ENCODE measurements at regions not wholly inside any gene's neighbourhood (a gene's known extent, or its start where the extent isn't known, plus 50 kb on each side); places are given as distances from the start of the nearest gene placed in this dataset.

DNA sequence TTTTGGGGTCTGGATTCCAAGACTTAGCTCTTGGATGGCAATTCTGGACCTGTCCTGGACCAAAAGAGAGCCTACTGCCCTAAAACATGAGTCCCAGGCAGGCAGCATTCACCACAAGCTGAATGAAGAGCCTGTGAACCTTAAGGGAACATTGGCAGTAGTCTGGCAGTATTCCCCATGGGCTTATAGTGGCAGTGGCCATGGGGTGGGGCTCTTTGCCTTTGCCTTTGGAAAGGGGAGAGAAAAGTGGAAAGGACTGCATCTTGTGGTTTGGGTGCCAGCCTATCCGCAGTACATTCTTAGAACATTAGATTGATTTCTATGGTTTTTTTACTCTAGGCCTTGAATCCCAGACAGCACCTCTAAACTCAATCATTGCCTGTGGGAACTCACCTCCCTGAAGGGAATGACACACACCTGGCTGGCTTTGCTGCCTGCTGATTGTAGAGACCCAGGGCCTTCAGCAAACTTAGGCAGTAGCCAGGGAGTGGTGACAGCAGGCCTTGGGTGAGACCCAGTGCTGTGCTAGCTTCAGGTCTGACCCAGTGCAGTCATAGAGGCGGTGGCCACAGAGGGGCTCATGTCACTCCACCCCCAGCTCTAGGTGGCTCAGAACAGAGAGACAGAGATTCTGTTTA is 216.3 kb downstream of the CETN3 start:
- H3K27me3 ChIP-seq (ENCODE audit: insufficient read depth, poor library complexity, severe bottlenecking), result no peaks in the 10 kb centered on the region
- no peak for DNase-seq (ENCODE audit: low read depth in 1 of 2, low spot score in 1 of 2)
- no peak overlapping the region for H3K27ac ChIP-seq (replicated peaks)
- no peak for TF ChIP-seq POLR2AphosphoS5 (IDR thresholded peaks at IDR 0.05; ENCODE audit: low read depth)
- TF ChIP-seq CTCF (IDR thresholded peaks at IDR 0.05; ENCODE audit: insufficient read depth, low read length), result no peak
- TF ChIP-seq GABPA (IDR thresholded peaks at IDR 0.05; ENCODE audit: low read depth), result no peak
- no peak for TF ChIP-seq SPI1 (IDR thresholded peaks at IDR 0.05; ENCODE audit: borderline replicate concordance, low read depth)
- TF ChIP-seq, protein P1, sequence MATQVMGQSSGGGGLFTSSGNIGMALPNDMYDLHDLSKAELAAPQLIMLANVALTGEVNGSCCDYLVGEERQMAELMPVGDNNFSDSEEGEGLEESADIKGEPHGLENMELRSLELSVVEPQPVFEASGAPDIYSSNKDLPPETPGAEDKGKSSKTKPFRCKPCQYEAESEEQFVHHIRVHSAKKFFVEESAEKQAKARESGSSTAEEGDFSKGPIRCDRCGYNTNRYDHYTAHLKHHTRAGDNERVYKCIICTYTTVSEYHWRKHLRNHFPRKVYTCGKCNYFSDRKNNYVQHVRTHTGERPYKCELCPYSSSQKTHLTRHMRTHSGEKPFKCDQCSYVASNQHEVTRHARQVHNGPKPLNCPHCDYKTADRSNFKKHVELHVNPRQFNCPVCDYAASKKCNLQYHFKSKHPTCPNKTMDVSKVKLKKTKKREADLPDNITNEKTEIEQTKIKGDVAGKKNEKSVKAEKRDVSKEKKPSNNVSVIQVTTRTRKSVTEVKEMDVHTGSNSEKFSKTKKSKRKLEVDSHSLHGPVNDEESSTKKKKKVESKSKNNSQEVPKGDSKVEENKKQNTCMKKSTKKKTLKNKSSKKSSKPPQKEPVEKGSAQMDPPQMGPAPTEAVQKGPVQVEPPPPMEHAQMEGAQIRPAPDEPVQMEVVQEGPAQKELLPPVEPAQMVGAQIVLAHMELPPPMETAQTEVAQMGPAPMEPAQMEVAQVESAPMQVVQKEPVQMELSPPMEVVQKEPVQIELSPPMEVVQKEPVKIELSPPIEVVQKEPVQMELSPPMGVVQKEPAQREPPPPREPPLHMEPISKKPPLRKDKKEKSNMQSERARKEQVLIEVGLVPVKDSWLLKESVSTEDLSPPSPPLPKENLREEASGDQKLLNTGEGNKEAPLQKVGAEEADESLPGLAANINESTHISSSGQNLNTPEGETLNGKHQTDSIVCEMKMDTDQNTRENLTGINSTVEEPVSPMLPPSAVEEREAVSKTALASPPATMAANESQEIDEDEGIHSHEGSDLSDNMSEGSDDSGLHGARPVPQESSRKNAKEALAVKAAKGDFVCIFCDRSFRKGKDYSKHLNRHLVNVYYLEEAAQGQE (IDR thresholded peaks at IDR 0.05; ENCODE audit: insufficient replicate concordance, low read depth), result no peak
- no peak overlapping the region for H3K4me3 ChIP-seq (replicated peaks; ENCODE audit: insufficient read depth, low read length)

- H3K27me3 ChIP-seq (ENCODE audit: insufficient read depth, poor library complexity, severe bottlenecking), result no peaks in the 10 kb centered on the region
- H3K27ac ChIP-seq (replicated peaks), result no peak overlapping the region
- no peak for DNase-seq (ENCODE audit: low read depth in 1 of 2, low spot score in 1 of 2)
- TF ChIP-seq, protein P1 (IDR thresholded peaks at IDR 0.05; ENCODE audit: insufficient replicate concordance, low read depth), result no peak
- TF ChIP-seq SPI1 (IDR thresholded peaks at IDR 0.05; ENCODE audit: borderline replicate concordance, low read depth) (no peak), CTCF (IDR thresholded peaks at IDR 0.05; ENCODE audit: insufficient read depth, low read length) (no peak)
- H3K4me3 ChIP-seq (replicated peaks; ENCODE audit: insufficient read depth, low read length), result no peak overlapping the region
Observed at GRCh38 chr5:90191352-90192045, 218.1 kb downstream of the CETN3 start.

GRCh38 chr5:90185897-90186468 is 223.6 kb downstream of the CETN3 start:
- Histone ChIP-seq H3K4me3 (replicated peaks; ENCODE audit: insufficient read depth, low read length) (no peak overlapping the region), H3K27me3 (ENCODE audit: insufficient read depth, poor library complexity, severe bottlenecking) (no peaks in the 10 kb centered on the region), H3K27ac (replicated peaks) (no peak overlapping the region)
- TF ChIP-seq, protein P1 (IDR thresholded peaks at IDR 0.05; ENCODE audit: insufficient replicate concordance, low read depth), result no peak
- TF ChIP-seq POLR2AphosphoS5 (IDR thresholded peaks at IDR 0.05; ENCODE audit: low read depth), result no peak
- TF ChIP-seq SPI1 (IDR thresholded peaks at IDR 0.05; ENCODE audit: borderline replicate concordance, low read depth), result no peak
- TF ChIP-seq CTCF (IDR thresholded peaks at IDR 0.05; ENCODE audit: insufficient read depth, low read length), result no peak
- no peak for TF ChIP-seq GABPA (IDR thresholded peaks at IDR 0.05; ENCODE audit: low read depth)
- DNase-seq (ENCODE audit: low read depth in 1 of 2, low spot score in 1 of 2), result no peak
